GM13977 (cell line): ENCODE measurements at regions not wholly inside any gene's neighbourhood (a gene's known extent, or its start where the extent isn't known, plus 50 kb on each side); places are given as distances from the start of the nearest gene placed in this dataset.

ENCODE experiments used
- DNase-seq: peaks from one replicate; pipeline ENCODE4 v3.0.0; 2012; ENCODE audit warnings: low spot score
- in situ Hi-C: fragments of 300-500 bp; cut with MboI; formaldehyde crosslinking; loops from one replicate; pipeline ENCODE4 v1.12.0; 2022; ENCODE audit warnings: low sequenced_read_pairs, low pct_unique_long_range_greater_than_20kb, mixed read lengths, inconsistent platforms; ENCODE audit not compliant: unreplicated experiment
- TF ChIP-seq, protein P1 (sequence below): IDR thresholded peaks from 2 replicates; pipeline ENCODE4 v1.5.1; 2012; ENCODE audit warnings: mild to moderate bottlenecking, control low read depth; ENCODE audit not compliant: insufficient read depth; ENCODE audit errors: extremely low read depth, missing control alignments

DNA sequence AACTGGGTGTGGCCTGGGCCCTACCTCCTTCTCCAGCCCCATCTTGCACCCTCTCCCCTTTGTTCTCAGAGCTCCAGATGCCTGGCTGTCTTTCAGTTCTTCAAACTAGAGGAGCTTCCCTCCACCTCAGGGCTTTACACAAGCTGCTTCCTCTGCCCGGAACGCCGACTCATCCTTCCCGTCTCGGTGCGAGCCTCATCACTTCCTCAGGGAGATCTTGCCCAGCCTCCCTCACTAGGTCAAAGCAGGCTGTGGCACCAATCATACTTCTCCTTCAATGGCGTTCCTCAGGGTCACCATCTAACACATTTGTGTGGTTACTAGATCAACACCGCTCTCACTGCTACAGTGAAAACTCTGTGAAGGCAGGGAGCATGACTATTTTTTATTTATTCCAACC is 56.2 kb upstream of the ZSWIM6 start:
- TF ChIP-seq, protein P1, sequence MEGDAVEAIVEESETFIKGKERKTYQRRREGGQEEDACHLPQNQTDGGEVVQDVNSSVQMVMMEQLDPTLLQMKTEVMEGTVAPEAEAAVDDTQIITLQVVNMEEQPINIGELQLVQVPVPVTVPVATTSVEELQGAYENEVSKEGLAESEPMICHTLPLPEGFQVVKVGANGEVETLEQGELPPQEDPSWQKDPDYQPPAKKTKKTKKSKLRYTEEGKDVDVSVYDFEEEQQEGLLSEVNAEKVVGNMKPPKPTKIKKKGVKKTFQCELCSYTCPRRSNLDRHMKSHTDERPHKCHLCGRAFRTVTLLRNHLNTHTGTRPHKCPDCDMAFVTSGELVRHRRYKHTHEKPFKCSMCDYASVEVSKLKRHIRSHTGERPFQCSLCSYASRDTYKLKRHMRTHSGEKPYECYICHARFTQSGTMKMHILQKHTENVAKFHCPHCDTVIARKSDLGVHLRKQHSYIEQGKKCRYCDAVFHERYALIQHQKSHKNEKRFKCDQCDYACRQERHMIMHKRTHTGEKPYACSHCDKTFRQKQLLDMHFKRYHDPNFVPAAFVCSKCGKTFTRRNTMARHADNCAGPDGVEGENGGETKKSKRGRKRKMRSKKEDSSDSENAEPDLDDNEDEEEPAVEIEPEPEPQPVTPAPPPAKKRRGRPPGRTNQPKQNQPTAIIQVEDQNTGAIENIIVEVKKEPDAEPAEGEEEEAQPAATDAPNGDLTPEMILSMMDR, result no peak
- in situ Hi-C loops, result no loop called here
- no peak for DNase-seq

DNA sequence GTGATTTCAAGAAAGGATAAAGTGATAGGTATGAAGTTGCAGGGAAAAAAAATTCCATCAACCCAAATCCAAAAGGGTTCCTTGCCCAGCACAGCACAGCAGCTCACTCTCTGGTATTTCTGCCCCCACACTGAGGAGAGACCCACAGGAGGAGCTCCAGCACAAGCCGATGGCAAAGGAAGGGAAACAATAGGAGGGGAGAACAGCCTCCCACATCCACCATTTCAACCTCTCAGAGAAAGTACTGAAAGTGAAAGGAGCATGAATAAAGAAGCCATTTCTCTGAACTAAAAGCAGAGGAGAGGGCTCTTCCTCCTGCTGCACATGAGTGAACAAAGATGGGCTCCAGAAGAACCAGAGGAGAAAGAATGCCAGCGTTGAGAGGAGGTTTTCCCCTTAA is 54.9 kb upstream of the ZSWIM6 start:
- in situ Hi-C loops, result no loop called here
- TF ChIP-seq, protein P1, result no peak
- peak; percentile 29 for DNase-seq

GRCh38 chr5:61277781-61278180 is 54.3 kb upstream of the ZSWIM6 start:
- TF ChIP-seq, protein P1, result no peak
- in situ Hi-C loops, result no loop called here
- no peak for DNase-seq

- in situ Hi-C loops, result no loop called here
- TF ChIP-seq, protein P1, result no peak
- no peak for DNase-seq
These were observed 52.3 kb upstream of the ZSWIM6 start for GRCh38 chr5:61279725-61280124.

DNA sequence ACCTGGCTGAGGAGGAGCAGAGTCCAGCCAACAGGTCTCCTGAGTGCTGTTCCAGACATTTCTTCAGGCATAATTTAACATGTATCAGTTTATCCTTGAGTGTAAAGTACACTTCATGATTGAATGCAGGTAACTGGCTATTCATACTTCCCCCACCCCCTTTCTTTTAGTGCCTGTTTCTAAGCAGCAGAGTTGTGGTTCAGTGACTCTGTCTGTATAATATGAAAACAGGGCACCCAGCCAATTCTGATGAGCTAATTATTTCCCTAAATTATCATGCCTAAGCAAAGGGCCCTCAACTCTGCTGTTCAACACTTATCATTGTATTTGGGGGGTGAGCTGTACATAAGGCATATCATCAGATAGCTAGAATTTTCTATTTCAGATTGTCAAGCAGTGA is 51.9 kb upstream of the ZSWIM6 start:
- TF ChIP-seq, protein P1, result no peak
- DNase-seq, result no peak
- in situ Hi-C loops, result no loop called here

DNA sequence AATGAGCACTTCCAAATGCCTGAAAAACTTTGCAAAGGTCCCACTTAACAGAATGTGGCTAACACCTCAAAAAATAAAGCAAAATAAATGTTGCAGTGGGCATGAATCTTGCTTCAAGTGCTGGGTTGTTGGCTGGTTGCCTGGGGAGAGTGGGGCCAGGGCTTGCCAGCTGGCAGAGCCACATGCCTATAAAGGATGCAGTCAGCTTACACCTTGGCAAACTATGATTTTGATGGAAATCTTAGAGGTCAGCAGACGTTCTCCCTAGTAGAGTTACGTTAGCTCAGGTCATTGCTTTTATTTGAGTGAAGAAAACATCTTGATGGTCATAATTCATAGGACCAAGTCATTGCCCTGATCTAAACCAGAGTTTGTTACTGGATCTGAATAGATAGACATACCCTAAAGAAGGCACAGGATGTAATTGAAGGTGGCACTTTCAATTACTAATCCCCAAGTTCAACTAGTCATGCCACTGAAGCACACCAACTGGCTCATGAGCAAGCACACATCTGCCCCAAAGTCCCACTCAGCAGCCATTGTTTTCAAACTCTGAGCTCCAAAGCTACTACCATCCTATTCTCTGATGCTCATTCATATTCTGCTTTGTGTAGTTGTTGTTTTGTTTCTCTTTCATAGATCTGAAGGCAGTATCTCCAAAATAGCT is 51.2 kb upstream of the ZSWIM6 start:
- no peak for DNase-seq
- in situ Hi-C loops, result no loop called here
- TF ChIP-seq, protein P1, result no peak

DNA sequence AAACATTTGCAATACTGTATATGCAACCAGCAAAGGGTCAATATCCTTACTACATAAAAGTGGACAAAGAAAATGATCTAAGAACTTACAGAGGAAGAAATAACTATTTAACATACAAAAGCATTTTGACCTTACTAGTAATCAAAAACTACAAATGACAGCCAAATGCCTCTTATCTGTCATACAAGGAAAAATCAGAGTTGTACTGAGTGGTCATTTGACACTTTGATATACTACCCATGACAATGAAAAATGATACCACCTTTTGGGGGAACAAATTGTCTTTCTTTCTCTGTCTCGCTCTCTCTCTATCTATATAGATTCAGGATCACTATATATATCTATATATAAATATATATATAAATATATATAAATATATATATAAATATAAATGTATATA is 50.4 kb upstream of the ZSWIM6 start:
- in situ Hi-C loops, result no loop called here
- TF ChIP-seq, protein P1, result no peak
- no peak for DNase-seq
